Endothelial cell of umbilical vein (primary cell): ENCODE measurements at regions not wholly inside any gene's neighbourhood (a gene's known extent, or its start where the extent isn't known, plus 50 kb on each side); places are given as distances from the start of the nearest gene placed in this dataset.

Experiments used
- BruUV-seq: library from RNA; stranded (reverse); fragments of 400-500 nt; replicated peaks from 2 replicates; lab custom pipeline; 2021; lab: Mats Ljungman, UMichigan
- CTCF ChIA-PET: fragments of 300-600, 350-600 bp; sonication (Branson Sonifier 250); formaldehyde crosslinking; loops from one replicate; lab custom pipeline; 2021; ENCODE audit warnings: antibody characterized with exemption, inconsistent platforms; lab: Charles Lee
- POLR2A ChIA-PET: fragments of 300-600, 350-600 bp; sonication (Branson Sonifier 250); formaldehyde crosslinking; loops from one replicate; lab custom pipeline; 2021; ENCODE audit warnings: antibody characterized with exemption, inconsistent platforms; lab: Charles Lee
- DNase-seq: peaks from one replicate; pipeline ENCODE4 v3.0.0-alpha.2; 2011; ENCODE audit warnings: low read depth, low spot score
- FAIRE-seq: peaks from 2 replicates; lab custom pipeline; 2011; peaks lifted over from hg19 to GRCh38; lab: Jason Lieb, UNC
- H2AFZ ChIP-seq: 2 replicates; pipeline ENCODE4 v1.6.0; 2012; ENCODE audit warnings: low read depth, low read length, control low read depth, inconsistent platforms
- H3K27ac ChIP-seq: 2 replicates; pipeline ENCODE4 v1.5.1; 2011; ENCODE audit warnings: low read depth, mild to moderate bottlenecking, control low read depth, low read length, moderate library complexity; ENCODE audit not compliant: insufficient read depth
- H3K27me3 ChIP-seq, 2 experiments: 2 replicates each; pipeline versions ENCODE4 v1.6.0 to v1.6.1; 2011; ENCODE audit warnings: low read length in 2 of 2, mixed read lengths in 1 of 2; ENCODE audit not compliant: control insufficient read depth in 2 of 2, insufficient read depth in 2 of 2
- H3K36me3 ChIP-seq, 2 experiments: 2 replicates in 1 of 2; 3 replicates in 1 of 2; pipeline ENCODE4 v1.5.1; 2011; ENCODE audit warnings: low read length in 2 of 2, mild to moderate bottlenecking in 1 of 2, moderate library complexity in 1 of 2; ENCODE audit not compliant: control insufficient read depth in 2 of 2, insufficient read depth in 2 of 2; ENCODE audit errors: extremely low read depth in 1 of 2
- H3K4me1 ChIP-seq: 3 replicates; pipeline ENCODE4 v1.5.1; 2011; ENCODE audit warnings: mild to moderate bottlenecking, low read length; ENCODE audit not compliant: control insufficient read depth, insufficient read depth; ENCODE audit errors: extremely low read depth
- H3K4me2 ChIP-seq: 2 replicates; pipeline ENCODE4 v1.6.1; 2011; ENCODE audit warnings: low read length, control low read depth, mixed read lengths; ENCODE audit not compliant: insufficient read depth
- H3K4me3 ChIP-seq, 3 experiments: fragments of 200-600 bp in 1 of 3; sonication (generic), shearing (Covaris generic) in 1 of 3; replicated peaks in 1 of 3; 2 replicates each; pipeline ENCODE4 v1.5.1; 2011 to 2016; ENCODE audit warnings: control low read depth in 3 of 3, low read length in 3 of 3, mild to moderate bottlenecking in 2 of 3, inconsistent platforms in 1 of 3, low read depth in 1 of 3, moderate library complexity in 1 of 3; ENCODE audit not compliant: insufficient read depth in 1 of 3
- H3K79me2 ChIP-seq: 2 replicates; pipeline ENCODE4 v1.6.0; 2012; ENCODE audit warnings: low read length, inconsistent platforms; ENCODE audit not compliant: control insufficient read depth, insufficient read depth
- H3K9ac ChIP-seq: replicated peaks from 2 replicates; pipeline ENCODE3; 2011; ENCODE audit warnings: low read length, control low read depth; ENCODE audit not compliant: insufficient read depth; ENCODE audit errors: extremely low read depth
- H3K9me1 ChIP-seq: replicated peaks from 3 replicates; pipeline ENCODE4 v1.6.0; 2011; ENCODE audit warnings: mild to moderate bottlenecking, low read length; ENCODE audit not compliant: control insufficient read depth, insufficient read depth; ENCODE audit errors: extremely low read depth
- H3K9me3 ChIP-seq: replicated peaks from 2 replicates; pipeline ENCODE4 v1.5.1; 2012; ENCODE audit warnings: low read length, inconsistent platforms; ENCODE audit not compliant: control insufficient read depth, insufficient read depth
- H4K20me1 ChIP-seq: replicated peaks from 2 replicates; pipeline ENCODE3; 2011; ENCODE audit warnings: mild to moderate bottlenecking, low read length; ENCODE audit not compliant: control insufficient read depth, insufficient read depth; ENCODE audit errors: extremely low read depth
- FOS ChIP-seq: IDR thresholded peaks from 2 replicates; pipeline ENCODE4 v1.6.1; 2011; ENCODE audit warnings: mild to moderate bottlenecking, low read length, moderate library complexity, borderline replicate concordance; ENCODE audit not compliant: insufficient read depth
- GATA2 ChIP-seq: IDR thresholded peaks from 2 replicates; pipeline ENCODE4 v1.7.0; 2011; ENCODE audit warnings: low read depth, mild to moderate bottlenecking, moderate library complexity, mixed read lengths, low read length; ENCODE audit not compliant: insufficient read length, insufficient read depth
- MYC ChIP-seq: IDR thresholded peaks from one replicate; pipeline ENCODE4 v1.6.1; 2011; ENCODE audit warnings: mild to moderate bottlenecking, low read depth, low read length
- POLR2A ChIP-seq: IDR thresholded peaks from 2 replicates; pipeline ENCODE4 v1.6.1; 2012; ENCODE audit warnings: low read depth, mild to moderate bottlenecking, control low read depth, low read length
- POLR2AphosphoS5 ChIP-seq: IDR thresholded peaks from 2 replicates; pipeline ENCODE4 v1.6.1; 2012; ENCODE audit warnings: low read depth, mild to moderate bottlenecking, control low read depth, low read length, moderate library complexity; ENCODE audit not compliant: insufficient read depth
- dilution Hi-C: fragments of 300-500 bp; cut with MboI; formaldehyde crosslinking; loops from one replicate; pipeline ENCODE4 v1.15.0; 2019; ENCODE audit warnings: low sequenced_read_pairs; ENCODE audit not compliant: extremely low pct_ligation_motif_present
- intact Hi-C: fragments of 100-400 bp; cut with micrococcal nuclease; formaldehyde crosslinking; loops from one replicate; pipeline ENCODE4 v1.10.0; 2022
- TF ChIP-seq, protein P1 (sequence below), 2 donors: IDR thresholded peaks; 1 replicate in 1 of 2; 2 replicates in 1 of 2; pipeline ENCODE4 v1.5.1; 2011; ENCODE audit warnings: low read length in 2 of 2, mild to moderate bottlenecking in 2 of 2, moderate library complexity in 2 of 2, control low read depth in 1 of 2, inconsistent platforms in 1 of 2, low read depth in 1 of 2; ENCODE audit not compliant: insufficient read depth in 1 of 2; ENCODE audit errors: extremely low read depth in 1 of 2

DNA sequence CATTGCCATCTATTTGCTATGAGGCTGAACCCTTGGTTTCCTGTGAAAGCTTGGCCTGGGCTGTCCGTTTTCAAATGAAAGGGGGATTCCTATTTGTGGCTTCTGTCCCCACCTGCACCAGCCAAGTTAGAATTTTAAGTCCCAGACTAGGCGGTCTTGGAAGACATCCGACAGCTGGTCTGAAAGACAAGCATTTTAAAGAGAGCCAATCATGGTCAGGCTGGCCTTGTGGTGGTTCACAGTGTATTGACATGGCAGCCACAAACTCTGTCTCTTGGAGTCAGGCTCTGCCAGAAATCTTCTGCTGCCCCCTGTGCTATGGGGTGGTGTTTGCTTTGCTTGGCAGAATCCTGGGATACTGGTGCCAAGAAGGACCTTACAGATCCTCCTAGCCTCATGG lies 319.2 kb upstream of the MOCS1 start:
- ChIA-PET POLR2A (no interaction called here), CTCF (no interaction called here)
- H3K9ac ChIP-seq = no peak overlapping the region
- no peaks in the 10 kb centered on the region for H3K9me1 ChIP-seq
- no peak overlapping the region for H3K4me2 ChIP-seq
- H3K27ac ChIP-seq = no peak overlapping the region
- dilution Hi-C loops (no loop called here), intact Hi-C loops (no loop called here)
- no peaks in the 10 kb centered on the region for H4K20me1 ChIP-seq
- no peaks in the 10 kb centered on the region for H3K27me3 ChIP-seq
- no peak for FAIRE-seq
- no peak overlapping the region for H2AFZ ChIP-seq
- no peaks in the 10 kb centered on the region for H3K36me3 ChIP-seq
- no peaks in the 10 kb centered on the region for H3K9me3 ChIP-seq
- no peaks in the 10 kb centered on the region for H3K79me2 ChIP-seq
- no TSS peak for BruUV-seq
- H3K4me1 ChIP-seq = no peaks in the 10 kb centered on the region
- no peak overlapping the region for H3K4me3 ChIP-seq
- no peak for DNase-seq
- TF ChIP-seq, protein P1, sequence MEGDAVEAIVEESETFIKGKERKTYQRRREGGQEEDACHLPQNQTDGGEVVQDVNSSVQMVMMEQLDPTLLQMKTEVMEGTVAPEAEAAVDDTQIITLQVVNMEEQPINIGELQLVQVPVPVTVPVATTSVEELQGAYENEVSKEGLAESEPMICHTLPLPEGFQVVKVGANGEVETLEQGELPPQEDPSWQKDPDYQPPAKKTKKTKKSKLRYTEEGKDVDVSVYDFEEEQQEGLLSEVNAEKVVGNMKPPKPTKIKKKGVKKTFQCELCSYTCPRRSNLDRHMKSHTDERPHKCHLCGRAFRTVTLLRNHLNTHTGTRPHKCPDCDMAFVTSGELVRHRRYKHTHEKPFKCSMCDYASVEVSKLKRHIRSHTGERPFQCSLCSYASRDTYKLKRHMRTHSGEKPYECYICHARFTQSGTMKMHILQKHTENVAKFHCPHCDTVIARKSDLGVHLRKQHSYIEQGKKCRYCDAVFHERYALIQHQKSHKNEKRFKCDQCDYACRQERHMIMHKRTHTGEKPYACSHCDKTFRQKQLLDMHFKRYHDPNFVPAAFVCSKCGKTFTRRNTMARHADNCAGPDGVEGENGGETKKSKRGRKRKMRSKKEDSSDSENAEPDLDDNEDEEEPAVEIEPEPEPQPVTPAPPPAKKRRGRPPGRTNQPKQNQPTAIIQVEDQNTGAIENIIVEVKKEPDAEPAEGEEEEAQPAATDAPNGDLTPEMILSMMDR (IDR thresholded peaks at IDR 0.05; ENCODE audit: extremely low read depth in 1 of 2, insufficient read depth in 1 of 2, low read depth in 1 of 2, low read length in 2 of 2) = no peak
- TF ChIP-seq GATA2 (no peak), MYC (no peak), FOS (no peak), POLR2A (no peak), POLR2AphosphoS5 (no peak)
